ENCODE measurements at regions not wholly inside any gene's neighbourhood (a gene's known extent, or its start where the extent isn't known, plus 50 kb on each side); places are given as distances from the start of the nearest gene placed in this dataset.

- Mint-ChIP-seq H3K9me3 (no peaks in the 10 kb centered on the region), H3K27ac (no peak overlapping the region), H3K4me1 (peaks cover 3% of the 10 kb centered on the region), H3K36me3 (no peaks in the 10 kb centered on the region), H3K4me3 (no peak overlapping the region), H3K27me3 (ENCODE audit: insufficient read depth, low read depth) (no peaks in the 10 kb centered on the region)
- no peaks in the 10 kb centered on the region for H3K36me3 ChIP-seq
- H2AFZ ChIP-seq (replicated peaks): no peak overlapping the region
- H3K4me1 ChIP-seq: peaks cover 7% of the 10 kb centered on the region
- no peaks in the 10 kb centered on the region for H3K79me2 ChIP-seq (ENCODE audit: low read depth)
- TF ChIP-seq EZH2phosphoT487 (IDR thresholded peaks at IDR 0.05) (no peak), CTCF (IDR thresholded peaks at IDR 0.05) (no peak), EZH2 (IDR thresholded peaks at IDR 0.05) (no peak)
- H3K4me2 ChIP-seq: no peak overlapping the region
- H3K9me3 ChIP-seq (ENCODE audit: low read depth): no peaks in the 10 kb centered on the region
- DNase-seq (ENCODE audit: low spot score): no peak
- peaks cover 7% of the 10 kb centered on the region for H3F3A ChIP-seq (ENCODE audit: low read depth)
- H3K4me3 ChIP-seq: no peak overlapping the region
- no peak overlapping the region for H3K9ac ChIP-seq
- no peaks in the 10 kb centered on the region for H3K27me3 ChIP-seq
- no peaks in the 10 kb centered on the region for H4K20me1 ChIP-seq (ENCODE audit: low read depth)
- no peak overlapping the region for H3K27ac ChIP-seq
Measured at GRCh38 chr3:154762486-154762885, 317.6 kb upstream of the MME start.

- no peak overlapping the region for H3K4me2 ChIP-seq
- DNase-seq (ENCODE audit: low spot score): peak; percentile 20
- H3F3A ChIP-seq (ENCODE audit: low read depth): peaks cover 7% of the 10 kb centered on the region
- H3K4me1 ChIP-seq: peaks cover 7% of the 10 kb centered on the region
- no peaks in the 10 kb centered on the region for H4K20me1 ChIP-seq (ENCODE audit: low read depth)
- Mint-ChIP-seq H3K36me3 (no peaks in the 10 kb centered on the region), H3K27me3 (ENCODE audit: insufficient read depth, low read depth) (no peaks in the 10 kb centered on the region), H3K4me1 (peaks cover 3% of the 10 kb centered on the region), H3K9me3 (no peaks in the 10 kb centered on the region), H3K4me3 (no peak overlapping the region), H3K27ac (no peak overlapping the region)
- no peak overlapping the region for H2AFZ ChIP-seq (replicated peaks)
- H3K36me3 ChIP-seq: no peaks in the 10 kb centered on the region
- no peaks in the 10 kb centered on the region for H3K79me2 ChIP-seq (ENCODE audit: low read depth)
- no peak for TF ChIP-seq CTCF (IDR thresholded peaks at IDR 0.05)
- no peak for TF ChIP-seq EZH2 (IDR thresholded peaks at IDR 0.05)
- no peaks in the 10 kb centered on the region for H3K27me3 ChIP-seq
- no peaks in the 10 kb centered on the region for H3K9me3 ChIP-seq (ENCODE audit: low read depth)
- H3K27ac ChIP-seq: peak overlapping the region; percentile 10
- no peak overlapping the region for H3K4me3 ChIP-seq
- no peak overlapping the region for H3K9ac ChIP-seq
Measured at GRCh38 chr3:154759966-154760365, 320.2 kb upstream of the MME start.

- DNase-seq (ENCODE audit: low spot score): no peak
- H3K79me2 ChIP-seq (ENCODE audit: low read depth): no peaks in the 10 kb centered on the region
- no peak overlapping the region for H3K27ac ChIP-seq
- H3K36me3 Mint-ChIP-seq: no peaks in the 10 kb centered on the region
- no peaks in the 10 kb centered on the region for H4K20me1 ChIP-seq (ENCODE audit: low read depth)
- H3K4me1 ChIP-seq: peaks cover 7% of the 10 kb centered on the region
- no peaks in the 10 kb centered on the region for H3K27me3 ChIP-seq
- peaks cover 7% of the 10 kb centered on the region for H3F3A ChIP-seq (ENCODE audit: low read depth)
- H3K36me3 ChIP-seq: no peaks in the 10 kb centered on the region
- H3K9me3 Mint-ChIP-seq: no peaks in the 10 kb centered on the region
- H3K4me1 Mint-ChIP-seq: peaks cover 3% of the 10 kb centered on the region
- H3K9me3 ChIP-seq (ENCODE audit: low read depth): no peaks in the 10 kb centered on the region
- H3K4me3 Mint-ChIP-seq: no peak overlapping the region
- no peak overlapping the region for H3K4me2 ChIP-seq
- no peaks in the 10 kb centered on the region for H3K27me3 Mint-ChIP-seq (ENCODE audit: insufficient read depth, low read depth)
- no peak overlapping the region for H3K27ac Mint-ChIP-seq
- H3K4me3 ChIP-seq: no peak overlapping the region
- TF ChIP-seq EZH2phosphoT487 (IDR thresholded peaks at IDR 0.05) (no peak), CTCF (IDR thresholded peaks at IDR 0.05) (peak; percentile 49), EZH2 (IDR thresholded peaks at IDR 0.05) (no peak)
- no peak overlapping the region for H3K9ac ChIP-seq
- no peak overlapping the region for H2AFZ ChIP-seq (replicated peaks)
Measured at GRCh38 chr3:154758109-154758868, 321.8 kb upstream of the MME start.

All from neural progenitor cell (in vitro differentiated cells).